ENCODE measurements at regions not wholly inside any gene's neighbourhood (a gene's known extent, or its start where the extent isn't known, plus 50 kb on each side); places are given as distances from the start of the nearest gene placed in this dataset.

GRCh38 chr9:92187390-92187789, 72.2 kb upstream of the SPTLC1 start:
- FAIRE-seq, result no peak
- POLR2A ChIA-PET, result no interaction called here
- CTCF ChIA-PET, result interaction anchor here (0.9 to 1.2 kb wide), 2 partner anchors 11 to 47 kb away, joined by 4 to 5 read pairs; no protein-coding TSS in a partner anchor

GRCh38 chr9:92186631-92187030, 71.4 kb upstream of the SPTLC1 start:
- ChIA-PET CTCF (no interaction called here), POLR2A (no interaction called here)
- Histone ChIP-seq H3K4me2 (ENCODE audit: insufficient read depth, low read length) (no peak overlapping the region), H3K36me3 (ENCODE audit: control insufficient read depth in 2 of 2, extremely low read depth in 1 of 2, insufficient read depth in 2 of 2, low read length in 2 of 2) (no peaks in the 10 kb centered on the region), H3K4me1 (ENCODE audit: control insufficient read depth, extremely low read depth, insufficient read depth, low read length) (no peaks in the 10 kb centered on the region), H3K9ac (replicated peaks; ENCODE audit: extremely low read depth, insufficient read depth, low read length) (no peak overlapping the region), H4K20me1 (replicated peaks; ENCODE audit: control insufficient read depth, extremely low read depth, insufficient read depth, low read length) (no peaks in the 10 kb centered on the region), H3K79me2 (ENCODE audit: control insufficient read depth, insufficient read depth, low read length) (no peaks in the 10 kb centered on the region), H3K4me3 (replicated peaks in 1 of 3; ENCODE audit: insufficient read depth in 1 of 3, low read depth in 1 of 3, low read length in 3 of 3) (no peak overlapping the region), H3K27ac (ENCODE audit: insufficient read depth, low read depth, low read length) (no peak overlapping the region), H3K9me1 (replicated peaks; ENCODE audit: control insufficient read depth, extremely low read depth, insufficient read depth, low read length) (no peaks in the 10 kb centered on the region), H3K9me3 (replicated peaks; ENCODE audit: control insufficient read depth, insufficient read depth, low read length) (no peaks in the 10 kb centered on the region), H3K27me3 (ENCODE audit: control insufficient read depth in 2 of 2, insufficient read depth in 2 of 2, low read length in 2 of 2) (peaks cover 2% of the 10 kb centered on the region in 2 experiments), H2AFZ (ENCODE audit: low read depth, low read length) (no peak overlapping the region)
- BruUV-seq (replicated peaks), result no TSS peak
- dilution Hi-C loops (cut with MboI; ENCODE audit: extremely low pct_ligation_motif_present, low sequenced_read_pairs), result no loop called here
- DNase-seq (ENCODE audit: low read depth, low spot score) (no peak), FAIRE-seq (no peak)
- TF ChIP-seq, protein P1, sequence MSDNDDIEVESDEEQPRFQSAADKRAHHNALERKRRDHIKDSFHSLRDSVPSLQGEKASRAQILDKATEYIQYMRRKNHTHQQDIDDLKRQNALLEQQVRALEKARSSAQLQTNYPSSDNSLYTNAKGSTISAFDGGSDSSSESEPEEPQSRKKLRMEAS (IDR thresholded peaks at IDR 0.05; ENCODE audit: insufficient read depth, insufficient read length), result no peak
- TF ChIP-seq EZH2 (IDR thresholded peaks at IDR 0.05; ENCODE audit: borderline replicate concordance, low read depth, low read length, severe bottlenecking) (no peak), JUN (IDR thresholded peaks at IDR 0.05; ENCODE audit: borderline replicate concordance, insufficient read depth, insufficient read length, low read depth) (no peak), POLR2A (IDR thresholded peaks at IDR 0.05; ENCODE audit: low read depth, low read length) (no peak), CTCF (IDR thresholded peaks at IDR 0.05; ENCODE audit: extremely low read depth in 1 of 2, insufficient read depth in 1 of 2, low read depth in 1 of 2, low read length in 2 of 2) (no peak), MYC (IDR thresholded peaks at IDR 0.05; ENCODE audit: low read depth, low read length) (no peak), POLR2AphosphoS5 (IDR thresholded peaks at IDR 0.05; ENCODE audit: insufficient read depth, low read depth, low read length) (no peak), FOS (IDR thresholded peaks at IDR 0.05; ENCODE audit: borderline replicate concordance, insufficient read depth, low read length) (no peak), GATA2 (IDR thresholded peaks at IDR 0.05; ENCODE audit: insufficient read depth, insufficient read length, low read depth, low read length) (no peak)
- intact Hi-C loops (cut with micrococcal nuclease), result no loop called here

More at GRCh38 chr9:92187390-92187789, 72.2 kb upstream of the SPTLC1 start:
- BruUV-seq (replicated peaks), result no TSS peak
- Histone ChIP-seq H3K9ac (replicated peaks; ENCODE audit: extremely low read depth, insufficient read depth, low read length) (no peak overlapping the region), H3K4me2 (ENCODE audit: insufficient read depth, low read length) (no peak overlapping the region), H3K27me3 (ENCODE audit: control insufficient read depth in 2 of 2, insufficient read depth in 2 of 2, low read length in 2 of 2) (peaks cover 2% of the 10 kb centered on the region in 2 experiments), H4K20me1 (replicated peaks; ENCODE audit: control insufficient read depth, extremely low read depth, insufficient read depth, low read length) (no peaks in the 10 kb centered on the region), H3K4me3 (replicated peaks in 1 of 3; ENCODE audit: insufficient read depth in 1 of 3, low read depth in 1 of 3, low read length in 3 of 3) (no peak overlapping the region), H3K9me3 (replicated peaks; ENCODE audit: control insufficient read depth, insufficient read depth, low read length) (no peaks in the 10 kb centered on the region), H3K4me1 (ENCODE audit: control insufficient read depth, extremely low read depth, insufficient read depth, low read length) (no peaks in the 10 kb centered on the region), H3K36me3 (ENCODE audit: control insufficient read depth in 2 of 2, extremely low read depth in 1 of 2, insufficient read depth in 2 of 2, low read length in 2 of 2) (no peaks in the 10 kb centered on the region), H3K79me2 (ENCODE audit: control insufficient read depth, insufficient read depth, low read length) (no peaks in the 10 kb centered on the region), H2AFZ (ENCODE audit: low read depth, low read length) (no peak overlapping the region), H3K9me1 (replicated peaks; ENCODE audit: control insufficient read depth, extremely low read depth, insufficient read depth, low read length) (no peaks in the 10 kb centered on the region), H3K27ac (ENCODE audit: insufficient read depth, low read depth, low read length) (no peak overlapping the region)
- DNase-seq (ENCODE audit: low read depth, low spot score), result no peak
- intact Hi-C loops (cut with micrococcal nuclease) (no loop called here), dilution Hi-C loops (cut with MboI; ENCODE audit: extremely low pct_ligation_motif_present, low sequenced_read_pairs) (no loop called here)
- no peak for TF ChIP-seq MYC (IDR thresholded peaks at IDR 0.05; ENCODE audit: low read depth, low read length)
- no peak for TF ChIP-seq CTCF (IDR thresholded peaks at IDR 0.05; ENCODE audit: extremely low read depth in 1 of 2, insufficient read depth in 1 of 2, low read depth in 1 of 2, low read length in 2 of 2)
- no peak for TF ChIP-seq GATA2 (IDR thresholded peaks at IDR 0.05; ENCODE audit: insufficient read depth, insufficient read length, low read depth, low read length)

All from endothelial cell of umbilical vein (primary cell).